ENCODE measurements at regions not wholly inside any gene's neighbourhood (a gene's known extent, or its start where the extent isn't known, plus 50 kb on each side); places are given as distances from the start of the nearest gene placed in this dataset.
"Not testable (repeated sequence)": the region's sequence is repeated elsewhere in the genome, so short reads cannot be mapped to it uniquely, and the experiment has no call there.

DNA sequence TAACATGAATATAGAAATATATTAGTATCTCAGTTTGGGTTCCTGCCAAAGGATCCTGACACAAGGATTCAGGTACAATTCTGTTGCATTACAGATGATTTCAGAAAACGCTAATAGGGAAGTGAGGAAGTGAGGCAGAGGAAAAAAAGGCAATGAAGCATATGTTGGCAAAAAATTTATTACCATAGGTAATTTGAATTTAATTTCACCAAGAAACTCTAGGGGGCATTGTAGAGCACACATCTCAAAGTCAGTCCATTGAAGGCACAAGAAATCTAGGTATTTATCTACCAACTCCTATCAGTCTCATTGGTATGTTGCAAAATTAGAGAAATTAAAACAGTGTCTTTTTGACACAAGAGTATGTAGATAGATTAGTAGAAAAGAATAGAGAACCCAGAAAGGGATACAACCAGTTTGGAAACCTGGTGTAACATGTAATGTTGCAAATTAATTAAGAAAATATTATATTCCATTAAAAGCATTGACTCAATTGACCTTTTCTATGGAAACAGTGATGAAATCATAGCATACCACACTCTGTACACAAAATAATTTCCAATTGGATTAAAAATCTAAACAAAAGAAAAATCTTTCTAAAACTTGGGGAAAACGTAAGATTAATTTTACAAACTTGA lies 104.9 kb upstream of the SNX7 start:
- no peak overlapping the region for H3K4ac ChIP-seq (ENCODE audit: low read depth in 1 of 2, low read length in 2 of 2)
- no peak overlapping the region for H3K9ac ChIP-seq (ENCODE audit: low read length)
- no CpG with 5 or more reads among the region's 2 CpGs for WGBS
- no peak overlapping the region for H3K14ac ChIP-seq (ENCODE audit: low read length in 2 of 2)
- no peak overlapping the region for H3K23ac ChIP-seq (ENCODE audit: low read length in 2 of 2)
- no peaks in the 10 kb centered on the region for H3K9me3 ChIP-seq (ENCODE audit: control insufficient read depth, low read length)
- DNase-seq, result peak; percentile 14
- no peak overlapping the region for H3K4me3 ChIP-seq (ENCODE audit: insufficient read depth in 1 of 2, low read depth in 1 of 2, low read length in 2 of 2)
- H3K4me1 ChIP-seq (ENCODE audit: control insufficient read depth, insufficient read depth, low read depth, low read length), result no peaks in the 10 kb centered on the region
- H4K91ac ChIP-seq (ENCODE audit: low read length), result no peak overlapping the region
- no peak overlapping the region for H2BK120ac ChIP-seq (ENCODE audit: low read depth, low read length)
- no peak overlapping the region for H2BK5ac ChIP-seq (ENCODE audit: low read depth, low read length, poor library complexity, severe bottlenecking)
- H3K18ac ChIP-seq (ENCODE audit: low read depth in 1 of 2, low read length in 2 of 2), result no peak overlapping the region
- no peak overlapping the region for H3K27ac ChIP-seq (ENCODE audit: low read length, poor library complexity, severe bottlenecking)
- no peak overlapping the region for H2BK15ac ChIP-seq (ENCODE audit: low read depth, poor library complexity, severe bottlenecking)
- H3K4me2 ChIP-seq (ENCODE audit: low read length, poor library complexity, severe bottlenecking), result no peak overlapping the region
- no peaks in the 10 kb centered on the region for H3K36me3 ChIP-seq (ENCODE audit: control insufficient read depth in 1 of 2, insufficient read depth in 2 of 2, low read depth in 1 of 2, low read length in 2 of 2)
- no peaks in the 10 kb centered on the region for H3K79me1 ChIP-seq (replicated peaks; ENCODE audit: low read length, poor library complexity, severe bottlenecking)
- no peak overlapping the region for H2BK12ac ChIP-seq (ENCODE audit: low read length in 2 of 2)
- no peaks in the 10 kb centered on the region for H3K27me3 ChIP-seq (ENCODE audit: control insufficient read depth in 1 of 2, insufficient read depth in 1 of 2, low read length in 2 of 2)
- no peak overlapping the region for H2AFZ ChIP-seq (ENCODE audit: low read depth, low read length)
- H2AK5ac ChIP-seq (ENCODE audit: low read length, severe bottlenecking), result no peak overlapping the region
- H4K8ac ChIP-seq (ENCODE audit: low read length), result no peak overlapping the region

DNA sequence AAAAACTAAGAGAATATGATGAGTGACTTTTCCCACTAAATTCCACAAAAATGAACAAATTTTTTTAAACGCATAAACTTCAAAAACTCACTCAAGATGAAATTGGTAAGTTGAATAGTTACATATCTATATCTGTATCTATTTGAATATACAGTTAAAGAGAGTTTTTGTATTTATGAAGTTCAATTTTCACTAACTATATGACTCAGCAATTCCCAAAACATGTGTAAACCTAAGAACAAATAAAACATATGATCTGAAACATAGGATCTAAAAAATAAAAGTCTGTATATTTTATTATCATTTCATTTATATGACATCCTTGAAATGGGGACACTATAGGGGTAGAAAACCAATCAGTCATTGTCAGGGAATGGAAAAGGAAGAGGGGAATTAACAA lies 105.7 kb upstream of the SNX7 start:
- no peak overlapping the region for H3K9ac ChIP-seq (ENCODE audit: low read length)
- no peak overlapping the region for H3K23ac ChIP-seq (ENCODE audit: low read length in 2 of 2)
- H3K4ac ChIP-seq (ENCODE audit: low read depth in 1 of 2, low read length in 2 of 2), result no peak overlapping the region
- no CpG with 5 or more reads among the region's 1 CpG for WGBS
- H3K9me3 ChIP-seq (ENCODE audit: control insufficient read depth, low read length), result no peaks in the 10 kb centered on the region
- H2BK15ac ChIP-seq (ENCODE audit: low read depth, poor library complexity, severe bottlenecking), result no peak overlapping the region
- no peak overlapping the region for H2BK5ac ChIP-seq (ENCODE audit: low read depth, low read length, poor library complexity, severe bottlenecking)
- no peaks in the 10 kb centered on the region for H3K27me3 ChIP-seq (ENCODE audit: control insufficient read depth in 1 of 2, insufficient read depth in 1 of 2, low read length in 2 of 2)
- no peaks in the 10 kb centered on the region for H3K4me1 ChIP-seq (ENCODE audit: control insufficient read depth, insufficient read depth, low read depth, low read length)
- H3K79me1 ChIP-seq (replicated peaks; ENCODE audit: low read length, poor library complexity, severe bottlenecking), result no peaks in the 10 kb centered on the region
- no peak overlapping the region for H2BK120ac ChIP-seq (ENCODE audit: low read depth, low read length)
- no peak overlapping the region for H3K4me2 ChIP-seq (ENCODE audit: low read length, poor library complexity, severe bottlenecking)
- H2AK5ac ChIP-seq (ENCODE audit: low read length, severe bottlenecking), result no peak overlapping the region
- no peak overlapping the region for H4K8ac ChIP-seq (ENCODE audit: low read length)
- no peak overlapping the region for H3K4me3 ChIP-seq (ENCODE audit: insufficient read depth in 1 of 2, low read depth in 1 of 2, low read length in 2 of 2)
- no peak overlapping the region for H3K14ac ChIP-seq (ENCODE audit: low read length in 2 of 2)
- no peak overlapping the region for H2AFZ ChIP-seq (ENCODE audit: low read depth, low read length)
- H3K27ac ChIP-seq (ENCODE audit: low read length, poor library complexity, severe bottlenecking), result no peak overlapping the region
- DNase-seq, result no peak
- H3K36me3 ChIP-seq (ENCODE audit: control insufficient read depth in 1 of 2, insufficient read depth in 2 of 2, low read depth in 1 of 2, low read length in 2 of 2), result no peaks in the 10 kb centered on the region
- no peak overlapping the region for H3K18ac ChIP-seq (ENCODE audit: low read depth in 1 of 2, low read length in 2 of 2)
- H2BK12ac ChIP-seq (ENCODE audit: low read length in 2 of 2), result no peak overlapping the region
- no peak overlapping the region for H4K91ac ChIP-seq (ENCODE audit: low read length)

DNA sequence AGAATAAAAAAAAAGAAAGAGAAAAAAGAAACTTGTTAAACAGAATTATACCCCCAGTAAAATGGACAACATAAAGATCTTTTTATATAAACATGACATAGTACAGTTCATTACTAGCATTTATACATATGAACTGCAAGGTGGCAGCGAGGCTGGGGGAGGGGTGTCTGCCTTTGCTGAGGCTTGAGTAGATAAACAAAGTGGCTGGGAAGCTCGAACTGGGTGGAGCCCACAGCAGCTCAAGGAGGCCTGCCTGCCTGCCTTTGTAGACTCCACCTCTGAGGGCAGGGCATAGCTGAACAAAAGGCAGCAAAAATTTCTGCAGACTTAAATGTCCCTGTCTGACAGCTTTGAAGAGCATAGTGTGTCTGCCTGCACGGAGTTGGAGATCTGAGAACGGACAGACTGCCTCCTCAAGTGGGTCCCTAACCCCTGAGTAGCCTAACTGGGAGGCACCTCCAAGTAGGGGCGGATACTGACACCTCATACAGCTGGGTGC lies 108.9 kb upstream of the SNX7 start:
- DNase-seq; H3K4me3 ChIP-seq (ENCODE audit: insufficient read depth in 1 of 2, low read depth in 1 of 2, low read length in 2 of 2); H4K8ac ChIP-seq (ENCODE audit: low read length); H2AFZ ChIP-seq (ENCODE audit: low read depth, low read length); H3K4ac ChIP-seq (ENCODE audit: low read depth in 1 of 2, low read length in 2 of 2); H3K9me3 ChIP-seq (ENCODE audit: control insufficient read depth, low read length); H2BK12ac ChIP-seq (ENCODE audit: low read length in 2 of 2); H4K91ac ChIP-seq (ENCODE audit: low read length); H3K14ac ChIP-seq (ENCODE audit: low read length in 2 of 2); H3K36me3 ChIP-seq (ENCODE audit: control insufficient read depth in 1 of 2, insufficient read depth in 2 of 2, low read depth in 1 of 2, low read length in 2 of 2); H3K23ac ChIP-seq (ENCODE audit: low read length in 2 of 2); H3K27ac ChIP-seq (ENCODE audit: low read length, poor library complexity, severe bottlenecking); H3K4me1 ChIP-seq (ENCODE audit: control insufficient read depth, insufficient read depth, low read depth, low read length); H2BK5ac ChIP-seq (ENCODE audit: low read depth, low read length, poor library complexity, severe bottlenecking); H2BK120ac ChIP-seq (ENCODE audit: low read depth, low read length); H3K79me1 ChIP-seq (replicated peaks; ENCODE audit: low read length, poor library complexity, severe bottlenecking); H2BK15ac ChIP-seq (ENCODE audit: low read depth, poor library complexity, severe bottlenecking); H3K4me2 ChIP-seq (ENCODE audit: low read length, poor library complexity, severe bottlenecking); H3K27me3 ChIP-seq (ENCODE audit: control insufficient read depth in 1 of 2, insufficient read depth in 1 of 2, low read length in 2 of 2); H3K9ac ChIP-seq (ENCODE audit: low read length); H3K18ac ChIP-seq (ENCODE audit: low read depth in 1 of 2, low read length in 2 of 2); H2AK5ac ChIP-seq (ENCODE audit: low read length, severe bottlenecking): not testable (repeated sequence)
- WGBS, result 58% methylated on average over 5 of the region's 5 CpGs

DNA sequence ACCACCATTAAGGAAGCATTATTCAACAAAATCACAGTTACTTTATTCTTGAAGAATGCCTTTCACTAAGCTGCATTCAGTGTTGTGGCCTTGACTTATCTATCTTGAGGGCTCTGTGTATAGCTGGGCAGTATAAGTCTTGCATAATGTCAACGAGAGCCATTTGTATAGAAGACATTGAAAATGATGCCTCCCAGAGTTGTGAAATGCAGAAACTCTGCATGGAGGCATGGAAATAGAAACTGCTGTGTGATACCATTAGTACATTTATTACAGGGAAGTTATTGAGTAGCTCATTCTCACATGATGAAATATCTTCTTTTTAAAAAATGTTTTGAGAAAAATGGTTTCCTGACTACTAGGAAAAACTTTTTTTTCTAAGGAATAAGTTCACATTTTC lies 111.4 kb upstream of the SNX7 start:
- Histone ChIP-seq H3K79me1 (replicated peaks; ENCODE audit: low read length, poor library complexity, severe bottlenecking) (no peaks in the 10 kb centered on the region), H3K18ac (ENCODE audit: low read depth in 1 of 2, low read length in 2 of 2) (no peak overlapping the region), H2BK15ac (ENCODE audit: low read depth, poor library complexity, severe bottlenecking) (no peak overlapping the region), H2BK120ac (ENCODE audit: low read depth, low read length) (no peak overlapping the region), H2BK12ac (ENCODE audit: low read length in 2 of 2) (no peak overlapping the region), H3K4me3 (ENCODE audit: insufficient read depth in 1 of 2, low read depth in 1 of 2, low read length in 2 of 2) (no peak overlapping the region), H2AFZ (ENCODE audit: low read depth, low read length) (no peak overlapping the region), H3K36me3 (ENCODE audit: control insufficient read depth in 1 of 2, insufficient read depth in 2 of 2, low read depth in 1 of 2, low read length in 2 of 2) (no peaks in the 10 kb centered on the region), H3K27me3 (ENCODE audit: control insufficient read depth in 1 of 2, insufficient read depth in 1 of 2, low read length in 2 of 2) (no peaks in the 10 kb centered on the region), H3K4me2 (ENCODE audit: low read length, poor library complexity, severe bottlenecking) (no peak overlapping the region), H3K9me3 (ENCODE audit: control insufficient read depth, low read length) (no peaks in the 10 kb centered on the region), H3K4me1 (ENCODE audit: control insufficient read depth, insufficient read depth, low read depth, low read length) (no peaks in the 10 kb centered on the region), H3K27ac (ENCODE audit: low read length, poor library complexity, severe bottlenecking) (no peak overlapping the region), H3K14ac (ENCODE audit: low read length in 2 of 2) (no peak overlapping the region), H2BK5ac (ENCODE audit: low read depth, low read length, poor library complexity, severe bottlenecking) (no peak overlapping the region), H4K91ac (ENCODE audit: low read length) (no peak overlapping the region), H3K4ac (ENCODE audit: low read depth in 1 of 2, low read length in 2 of 2) (no peak overlapping the region), H4K8ac (ENCODE audit: low read length) (no peak overlapping the region), H2AK5ac (ENCODE audit: low read length, severe bottlenecking) (no peak overlapping the region), H3K9ac (ENCODE audit: low read length) (no peak overlapping the region), H3K23ac (ENCODE audit: low read length in 2 of 2) (no peak overlapping the region)
- 50% methylated on average over 1 of the region's 1 CpG for WGBS
- DNase-seq, result no peak

Data from mesenchymal stem cell (in vitro differentiated cells and primary cell).